ENCODE measurements at regions not wholly inside any gene's neighbourhood (a gene's known extent, or its start where the extent isn't known, plus 50 kb on each side); places are given as distances from the start of the nearest gene placed in this dataset.

- Histone ChIP-seq H3K27ac (ENCODE audit: low read depth in 1 of 2, low read length in 2 of 2) (no peak overlapping the region), H3K9me3 (ENCODE audit: control insufficient read depth in 1 of 2, insufficient read depth in 1 of 2, low read length in 2 of 2) (no peaks in the 10 kb centered on the region), H3K4me1 (ENCODE audit: insufficient read depth, low read length) (no peaks in the 10 kb centered on the region), H3K27me3 (ENCODE audit: control insufficient read depth in 1 of 2, insufficient read depth in 2 of 2, low read length in 2 of 2) (no peaks in the 10 kb centered on the region), H3K4me3 (ENCODE audit: low read length) (no peak overlapping the region), H3K36me3 (ENCODE audit: insufficient read depth, low read length) (no peaks in the 10 kb centered on the region)
- ATAC-seq (ENCODE audit: poor library complexity) (no peak), DNase-seq (no peak)
- ChIA-PET POLR2A (no interaction called here), CTCF (no interaction called here)
- no peak for TF ChIP-seq CTCF (IDR thresholded peaks at IDR 0.05)
- intact Hi-C loops (cut with DNase I, micrococcal nuclease): no loop called here
- H3K27me3 Mint-ChIP-seq: peaks cover 22% of the 10 kb centered on the region
- H3K4me1 Mint-ChIP-seq (ENCODE audit: low read depth): no peaks in the 10 kb centered on the region
- H3K27ac Mint-ChIP-seq: no peak overlapping the region
- H3K4me3 Mint-ChIP-seq: no peak overlapping the region
- H3K36me3 Mint-ChIP-seq (ENCODE audit: low read depth): no peaks in the 10 kb centered on the region
- H3K9me3 Mint-ChIP-seq: no peaks in the 10 kb centered on the region
These were observed 258.0 kb upstream of the HABP2 start for GRCh38 chr10:113294868-113295267.

GRCh38 chr10:113297226-113297625 is 255.6 kb upstream of the HABP2 start:
- ATAC-seq (ENCODE audit: poor library complexity) (no peak), DNase-seq (no peak)
- Histone ChIP-seq H3K9me3 (ENCODE audit: control insufficient read depth in 1 of 2, insufficient read depth in 1 of 2, low read length in 2 of 2) (no peaks in the 10 kb centered on the region), H3K4me3 (ENCODE audit: low read length) (no peak overlapping the region), H3K36me3 (ENCODE audit: insufficient read depth, low read length) (no peaks in the 10 kb centered on the region), H3K27ac (ENCODE audit: low read depth in 1 of 2, low read length in 2 of 2) (no peak overlapping the region), H3K4me1 (ENCODE audit: insufficient read depth, low read length) (no peaks in the 10 kb centered on the region), H3K27me3 (ENCODE audit: control insufficient read depth in 1 of 2, insufficient read depth in 2 of 2, low read length in 2 of 2) (no peaks in the 10 kb centered on the region)
- ChIA-PET POLR2A (no interaction called here), CTCF (no interaction called here)
- Mint-ChIP-seq H3K36me3 (ENCODE audit: low read depth) (no peaks in the 10 kb centered on the region), H3K27me3 (peaks cover 26% of the 10 kb centered on the region), H3K9me3 (no peaks in the 10 kb centered on the region), H3K4me3 (no peak overlapping the region), H3K4me1 (ENCODE audit: low read depth) (no peaks in the 10 kb centered on the region), H3K27ac (no peak overlapping the region)
- no peak for TF ChIP-seq CTCF (IDR thresholded peaks at IDR 0.05)
- intact Hi-C loops (cut with DNase I, micrococcal nuclease): no loop called here

GRCh38 chr10:113298616-113299015 is 254.2 kb upstream of the HABP2 start:
- POLR2A ChIA-PET: no interaction called here
- H3K36me3 Mint-ChIP-seq (ENCODE audit: low read depth): no peaks in the 10 kb centered on the region

More at GRCh38 chr10:113298616-113299015, 254.2 kb upstream of the HABP2 start:
- Histone ChIP-seq H3K27ac (ENCODE audit: low read depth in 1 of 2, low read length in 2 of 2) (no peak overlapping the region), H3K36me3 (ENCODE audit: insufficient read depth, low read length) (no peaks in the 10 kb centered on the region), H3K9me3 (ENCODE audit: control insufficient read depth in 1 of 2, insufficient read depth in 1 of 2, low read length in 2 of 2) (no peaks in the 10 kb centered on the region), H3K4me1 (ENCODE audit: insufficient read depth, low read length) (no peaks in the 10 kb centered on the region), H3K4me3 (ENCODE audit: low read length) (no peak overlapping the region), H3K27me3 (ENCODE audit: control insufficient read depth in 1 of 2, insufficient read depth in 2 of 2, low read length in 2 of 2) (no peaks in the 10 kb centered on the region)
- ATAC-seq (ENCODE audit: poor library complexity): no peak
- Mint-ChIP-seq H3K27ac (no peak overlapping the region), H3K9me3 (no peaks in the 10 kb centered on the region), H3K4me1 (ENCODE audit: low read depth) (no peaks in the 10 kb centered on the region), H3K27me3 (peaks cover 26% of the 10 kb centered on the region), H3K4me3 (no peak overlapping the region)
- CTCF ChIA-PET: interaction anchor here (0.7 kb wide), 1 partner anchor 234 kb away, joined by 3 read pairs; no protein-coding TSS in a partner anchor
- intact Hi-C loops (cut with DNase I, micrococcal nuclease): no loop called here
- TF ChIP-seq CTCF (IDR thresholded peaks at IDR 0.05): no peak
- DNase-seq: no peak

All from CD4-positive, alpha-beta T cell (primary cell).